Heart right ventricle (tissue), 16 donors: ENCODE measurements at regions not wholly inside any gene's neighbourhood (a gene's known extent, or its start where the extent isn't known, plus 50 kb on each side); places are given as distances from the start of the nearest gene placed in this dataset.

Source experiments
- ATAC-seq, 8 donors: fragments of 200-7000 bp; cut with Tn5 transposase; one replicate each; pipeline ENCODE4 v1.9.1; 2020; ENCODE audit warnings: mild to moderate bottlenecking in 8 of 8, moderate library complexity in 8 of 8, moderate number of reproducible peaks in 1 of 8
- DNase-seq, 2 donors: peaks; one replicate each; pipeline ENCODE4 v3.0.0-alpha.2; 2020
- H3K27ac ChIP-seq, 10 donors: fragments of 200-600 bp; sonication (generic) in 2 of 10; one replicate each; pipeline versions ENCODE4 v1.5.0 to v1.8.0; 2020 to 2022; ENCODE audit warnings: mild to moderate bottlenecking in 3 of 10
- H3K27me3 ChIP-seq, 7 donors: fragments of 200-600 bp; one replicate each; pipeline ENCODE4 v1.8.0; 2021 to 2022; ENCODE audit warnings: mild to moderate bottlenecking in 2 of 7
- H3K36me3 ChIP-seq, 9 donors: fragments of 200-600 bp; sonication (generic) in 1 of 9; one replicate each; pipeline versions ENCODE4 v1.5.0 to v1.8.0; 2020 to 2022; ENCODE audit warnings: mild to moderate bottlenecking in 2 of 9
- H3K4me1 ChIP-seq, 9 donors: fragments of 200-600 bp; sonication (generic) in 1 of 9; one replicate each; pipeline versions ENCODE4 v1.5.0 to v1.8.0; 2020 to 2022; ENCODE audit warnings: mild to moderate bottlenecking in 4 of 9
- H3K4me3 ChIP-seq, 10 donors: fragments of 200-600 bp; sonication (generic) in 2 of 10; one replicate each; pipeline versions ENCODE4 v1.5.0 to v1.8.0; 2020 to 2022; ENCODE audit warnings: mild to moderate bottlenecking in 7 of 10, moderate library complexity in 2 of 10
- H3K9me3 ChIP-seq, 11 donors: fragments of 200-600 bp in 10 of 11; sonication (generic) in 2 of 11; one replicate each; pipeline versions ENCODE4 v1.5.0 to v1.8.0; 2013 to 2022; ENCODE audit warnings: mild to moderate bottlenecking in 2 of 11, control low read depth in 1 of 11, moderate library complexity in 1 of 11
- CTCF ChIP-seq, 9 donors: fragments of 200-600 bp; sonication (generic) in 2 of 9; IDR thresholded peaks; one replicate each; pipeline versions ENCODE4 v1.5.0 to v1.8.0; 2021 to 2022; ENCODE audit warnings: antibody characterized with exemption in 9 of 9, mild to moderate bottlenecking in 5 of 9, moderate library complexity in 1 of 9
- WGBS, 2 donors: extraction: QIAGEN DNeasy Blood & Tissue Kit; methylation state at CpG; one replicate each; pipeline ENCODE4 v1.1.7; 2013; ENCODE audit warnings: inconsistent platforms in 1 of 2; 5-methylcytosine and 5-hydroxymethylcytosine counted together
- intact Hi-C, 10 donors: fragments of 100-400 bp; cut with DNase I; formaldehyde crosslinking; loops; one replicate each; pipeline versions ENCODE4 v1.11.1 to v1.14.2; 2022
- donor health status: Arrhythmogenic right ventricular cardiomyopathy.
- donor health status: ischemic (EF 13 %, LVEDD 7.1; RV severe dilation, severe dysfunction).
- donor health status: healthy with polysubstance abuse.
- donor health status: DM: no; HTN: yes; CAD: no.
- donor health status: DM: no; HTN: no; CAD: no.
- donor health status: ischemic (EF 25% LVEDD 6.9; RV normal size, moderate dysfunction).
- donor health status: ischemic (EF 25% LVEDD 5.7; RV mildly dilated, moderate dysfunction).
- donor health status: healthy.
- donor health status: DM: yes; HTN: yes; CAD: no.
- donor health status: Ischemic cardiomyopathy.
- donor health status: ischemic (EF 35%, LVEDD 5.7; RV mildly dilated, moderate dysfunction).
- donor health status: nonischemic (EF 11% LVEDD 7.7; RV severe dilation, severe dysfunction).
- donor health status: DM: yes; HTN: yes; CAD: no.
- donor health status: PGD.
- donor health status: ischemic (EF 29% LVEDD 5.4; RV normal size, mild dysfunction).
- donor health status: nonischemic (EF 23%, LVEDD 6.1; RV moderate dilation, normal function).

- no peak for TF ChIP-seq CTCF (IDR thresholded peaks at IDR 0.05)
- Histone ChIP-seq H3K4me1 (peaks cover 0 to 30% (median 24%) of the 10 kb centered on the region in 9 donors), H3K9me3 (no peaks in the 10 kb centered on the region), H3K27me3 (no peaks in the 10 kb centered on the region), H3K36me3 (no peaks in the 10 kb centered on the region), H3K4me3 (no peak overlapping the region), H3K27ac (peak overlapping the region in 4 of 10 donors; percentile 86 to 88 (median 86))
- intact Hi-C loops = no loop called here
- WGBS, 2 donors = 90 to 96% methylated on average over 5 of the region's 5 CpGs
- no peak for DNase-seq
- ATAC-seq = no peak
These were observed 66.0 kb upstream of the TNFRSF19 start for GRCh38 chr13:23504180-23504579.

GRCh38 chr13:23505007-23505406 lies 65.2 kb upstream of the TNFRSF19 start:
- Histone ChIP-seq H3K27me3 (no peaks in the 10 kb centered on the region), H3K4me3 (peak overlapping the region in 5 of 10 donors; percentile 3 to 28 (median 8)), H3K27ac (peak overlapping the region in 8 of 10 donors; percentile 41 to 88 (median 84)), H3K9me3 (no peaks in the 10 kb centered on the region), H3K36me3 (no peaks in the 10 kb centered on the region), H3K4me1 (peaks cover 4 to 34% (median 24%) of the 10 kb centered on the region in 9 donors)
- ATAC-seq = peak in 4 of 8 donors; percentile 25 to 53 (median 45)
- intact Hi-C loops = loop anchor here in 1 of 10 donors (5.0 kb wide), 1 partner anchor 42 kb away; no protein-coding TSS in a partner anchor
- no peak for TF ChIP-seq CTCF (IDR thresholded peaks at IDR 0.05)
- 33 to 41% methylated on average over 8 of the region's 8 CpGs for WGBS, 2 donors
- DNase-seq = peak; percentile 20 to 29

GRCh38 chr13:23506071-23506806 lies 64.0 kb upstream of the TNFRSF19 start:
- no peak for TF ChIP-seq CTCF (IDR thresholded peaks at IDR 0.05)
- intact Hi-C loops = loop anchor here in 1 of 10 donors (5.0 kb wide), 1 partner anchor 41 kb away; no protein-coding TSS in a partner anchor
- no peaks in the 10 kb centered on the region for H3K27me3 ChIP-seq
- ATAC-seq = peak; percentile 29 to 83 (median 62)
- H3K27ac ChIP-seq = peak overlapping the region; percentile 41 to 88 (median 79)
- H3K36me3 ChIP-seq = no peaks in the 10 kb centered on the region
- DNase-seq = no peak
- no peaks in the 10 kb centered on the region for H3K9me3 ChIP-seq
- peak overlapping the region in 3 of 10 donors; percentile 3 to 28 (median 5) for H3K4me3 ChIP-seq
- peaks cover 7 to 46% (median 29%) of the 10 kb centered on the region in 9 donors for H3K4me1 ChIP-seq
- 20 to 21% methylated on average over 8 of the region's 8 CpGs for WGBS, 2 donors

GRCh38 chr13:23506807-23507291 lies 63.4 kb upstream of the TNFRSF19 start:
- H3K4me3 ChIP-seq = peak overlapping the region in 1 of 10 donors; percentile 3
- ATAC-seq (peak; percentile 55 to 89 (median 78)), DNase-seq (peak in 1 of 2 donors; percentile 51)
- no peak for TF ChIP-seq CTCF (IDR thresholded peaks at IDR 0.05)
- H3K4me1 ChIP-seq = peaks cover 7 to 50% (median 29%) of the 10 kb centered on the region in 9 donors
- intact Hi-C loops = loop anchor here in 1 of 10 donors (5.0 kb wide), 1 partner anchor 40 kb away; no protein-coding TSS in a partner anchor
- 46 to 48% methylated on average over 11 of the region's 11 CpGs for WGBS, 2 donors
- H3K36me3 ChIP-seq = no peaks in the 10 kb centered on the region
- no peaks in the 10 kb centered on the region for H3K27me3 ChIP-seq
- no peaks in the 10 kb centered on the region for H3K9me3 ChIP-seq
- H3K27ac ChIP-seq = peak overlapping the region; percentile 41 to 88 (median 79)
